BJ (cell line): ENCODE measurements at regions not wholly inside any gene's neighbourhood (a gene's known extent, or its start where the extent isn't known, plus 50 kb on each side); places are given as distances from the start of the nearest gene placed in this dataset.

Source experiments
- CTCF ChIA-PET: fragments of 350-600 bp; formaldehyde crosslinking; extraction: SDS; loops from one replicate; lab custom pipeline; 2021; ENCODE audit warnings: antibody characterized with exemption, inconsistent platforms; lab: Yijun Ruan, JAX
- POLR2A ChIA-PET: fragments of 300-600 bp; sonication (Branson Sonifier 250); formaldehyde crosslinking; extraction: SDS; loops from one replicate; lab custom pipeline; 2021; ENCODE audit warnings: antibody characterized with exemption; lab: Charles Lee
- DNase-seq: peaks from one replicate; pipeline ENCODE4 v3.0.0-alpha.2; 2011; ENCODE audit warnings: low read depth
- H3K27me3 ChIP-seq: 2 replicates; pipeline ENCODE4 v1.6.0; 2011; ENCODE audit warnings: low read length; ENCODE audit not compliant: control insufficient read depth, insufficient read depth
- H3K36me3 ChIP-seq: 2 replicates; pipeline ENCODE4 v1.5.1; 2011; ENCODE audit warnings: low read length; ENCODE audit not compliant: control insufficient read depth, insufficient read depth
- H3K4me3 ChIP-seq: 2 replicates; pipeline ENCODE4 v1.5.1; 2011; ENCODE audit warnings: low read depth, mild to moderate bottlenecking, control low read depth, low read length
- CTCF ChIP-seq: IDR thresholded peaks from 2 replicates; pipeline ENCODE4 v1.5.1; 2011; ENCODE audit warnings: low read depth, mild to moderate bottlenecking, control low read depth, inconsistent platforms, low read length, moderate library complexity; ENCODE audit not compliant: insufficient read depth

GRCh38 chr10:124237282-124237961 is 144.0 kb upstream of the CHST15 start:
- CTCF ChIA-PET: interaction anchor here (1.6 to 1.7 kb wide), 2 partner anchors 13 to 15 kb away, joined by 4 read pairs; no protein-coding TSS in a partner anchor
- POLR2A ChIA-PET: no interaction called here
- no peak for TF ChIP-seq CTCF
- no peak for DNase-seq
- Histone ChIP-seq H3K4me3 (no peak overlapping the region), H3K27me3 (peaks cover 2% of the 10 kb centered on the region), H3K36me3 (no peaks in the 10 kb centered on the region)

- Histone ChIP-seq H3K36me3 (no peaks in the 10 kb centered on the region), H3K4me3 (no peak overlapping the region), H3K27me3 (peaks cover 2% of the 10 kb centered on the region)
- no peak for DNase-seq
- no peak for TF ChIP-seq CTCF
- ChIA-PET POLR2A (no interaction called here), CTCF (interaction anchor here (1.7 kb wide), 1 partner anchor 15 kb away, joined by 4 read pairs; no protein-coding TSS in a partner anchor)
Measured at GRCh38 chr10:124236816-124237215, 143.4 kb upstream of the CHST15 start.

- no peak for TF ChIP-seq CTCF
- POLR2A ChIA-PET: interaction anchor here (0.6 kb wide), 1 partner anchor 192 kb away, joined by 4 read pairs; no protein-coding TSS in a partner anchor
- H3K36me3 ChIP-seq: no peaks in the 10 kb centered on the region
- peaks cover 2% of the 10 kb centered on the region for H3K27me3 ChIP-seq
- CTCF ChIA-PET: interaction anchor here (1.7 kb wide), 1 partner anchor 16 kb away, joined by 4 read pairs; no protein-coding TSS in a partner anchor
- no peak for DNase-seq
- H3K4me3 ChIP-seq: no peak overlapping the region
Measured at GRCh38 chr10:124236136-124236535, 142.7 kb upstream of the CHST15 start.

GRCh38 chr10:124235232-124235631 is 141.8 kb upstream of the CHST15 start:
- no peak for DNase-seq
- Histone ChIP-seq H3K4me3 (no peak overlapping the region), H3K36me3 (no peaks in the 10 kb centered on the region), H3K27me3 (peaks cover 2% of the 10 kb centered on the region)
- ChIA-PET CTCF (no interaction called here), POLR2A (no interaction called here)
- TF ChIP-seq CTCF: no peak

- no peak for DNase-seq
- Histone ChIP-seq H3K36me3 (no peaks in the 10 kb centered on the region), H3K4me3 (no peak overlapping the region), H3K27me3 (peaks cover 2% of the 10 kb centered on the region)
- no peak for TF ChIP-seq CTCF
- ChIA-PET POLR2A (no interaction called here), CTCF (no interaction called here)
Measured at GRCh38 chr10:124233546-124234138, 140.2 kb upstream of the CHST15 start.
